ENCODE measurements at regions not wholly inside any gene's neighbourhood (a gene's known extent, or its start where the extent isn't known, plus 50 kb on each side); places are given as distances from the start of the nearest gene placed in this dataset.

DNA sequence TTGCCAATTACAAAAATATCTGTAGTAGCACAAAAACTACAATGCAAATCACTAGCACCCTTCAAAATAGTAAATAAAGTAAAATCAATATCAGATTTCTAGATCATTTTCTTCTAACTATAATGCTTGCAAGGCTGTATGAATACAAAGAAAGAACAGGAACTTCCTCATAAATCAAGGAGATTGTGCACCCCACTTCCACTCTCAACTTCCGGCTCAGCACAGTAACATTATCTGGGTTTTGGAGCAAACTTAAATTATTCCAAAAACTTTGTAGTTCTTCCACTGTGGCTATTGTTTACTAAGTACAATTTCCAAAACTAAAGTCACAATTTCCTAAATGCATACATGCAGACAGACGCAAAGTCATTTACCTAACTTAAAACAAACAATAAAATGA lies 778.3 kb upstream of the SLC10A2 start:
- Mint-ChIP-seq H3K27ac (no peak overlapping the region), H3K4me3 (no peak overlapping the region), H3K4me1 (peaks cover 3% of the 10 kb centered on the region), H3K27me3 (ENCODE audit: low read depth) (no peaks in the 10 kb centered on the region), H3K36me3 (ENCODE audit: low read depth) (no peaks in the 10 kb centered on the region), H3K9me3 (no peaks in the 10 kb centered on the region)
- TF ChIP-seq, protein P1, sequence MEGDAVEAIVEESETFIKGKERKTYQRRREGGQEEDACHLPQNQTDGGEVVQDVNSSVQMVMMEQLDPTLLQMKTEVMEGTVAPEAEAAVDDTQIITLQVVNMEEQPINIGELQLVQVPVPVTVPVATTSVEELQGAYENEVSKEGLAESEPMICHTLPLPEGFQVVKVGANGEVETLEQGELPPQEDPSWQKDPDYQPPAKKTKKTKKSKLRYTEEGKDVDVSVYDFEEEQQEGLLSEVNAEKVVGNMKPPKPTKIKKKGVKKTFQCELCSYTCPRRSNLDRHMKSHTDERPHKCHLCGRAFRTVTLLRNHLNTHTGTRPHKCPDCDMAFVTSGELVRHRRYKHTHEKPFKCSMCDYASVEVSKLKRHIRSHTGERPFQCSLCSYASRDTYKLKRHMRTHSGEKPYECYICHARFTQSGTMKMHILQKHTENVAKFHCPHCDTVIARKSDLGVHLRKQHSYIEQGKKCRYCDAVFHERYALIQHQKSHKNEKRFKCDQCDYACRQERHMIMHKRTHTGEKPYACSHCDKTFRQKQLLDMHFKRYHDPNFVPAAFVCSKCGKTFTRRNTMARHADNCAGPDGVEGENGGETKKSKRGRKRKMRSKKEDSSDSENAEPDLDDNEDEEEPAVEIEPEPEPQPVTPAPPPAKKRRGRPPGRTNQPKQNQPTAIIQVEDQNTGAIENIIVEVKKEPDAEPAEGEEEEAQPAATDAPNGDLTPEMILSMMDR (IDR thresholded peaks at IDR 0.05; ENCODE audit: unreplicated experiment in 3 of 3) = no peak

- H3K4me3 Mint-ChIP-seq = no peak overlapping the region
- H3K36me3 Mint-ChIP-seq (ENCODE audit: low read depth) = no peaks in the 10 kb centered on the region
- no peak overlapping the region for H3K27ac Mint-ChIP-seq
- H3K4me1 Mint-ChIP-seq = peaks cover 8% of the 10 kb centered on the region
- no peaks in the 10 kb centered on the region for H3K9me3 Mint-ChIP-seq
- TF ChIP-seq, protein P1 (IDR thresholded peaks at IDR 0.05; ENCODE audit: unreplicated experiment in 3 of 3) = no peak
- H3K27me3 Mint-ChIP-seq (ENCODE audit: low read depth) = no peaks in the 10 kb centered on the region
Observed at GRCh38 chr13:103839460-103839859, 773.2 kb upstream of the SLC10A2 start.

DNA sequence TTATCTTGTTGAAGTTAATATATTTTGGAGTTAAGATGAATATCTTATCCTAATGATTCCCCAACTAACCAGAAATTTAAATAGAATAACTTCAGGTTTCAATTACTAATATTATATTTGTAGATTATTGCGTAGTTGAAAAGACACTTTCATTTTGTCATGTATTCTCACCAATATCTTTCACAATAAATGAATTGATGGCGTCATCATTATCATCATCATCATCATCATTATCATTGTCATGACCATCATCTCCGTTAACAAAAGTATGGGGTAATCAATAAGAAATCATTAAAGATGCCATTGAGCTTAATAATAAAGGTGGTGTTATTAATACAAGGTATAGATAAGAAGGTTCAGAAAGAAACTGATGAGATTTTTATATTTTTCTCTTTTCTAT lies 768.8 kb upstream of the SLC10A2 start:
- TF ChIP-seq, protein P1 (IDR thresholded peaks at IDR 0.05; ENCODE audit: unreplicated experiment in 3 of 3) = no peak
- Mint-ChIP-seq H3K9me3 (peaks cover 10% of the 10 kb centered on the region), H3K27ac (no peak overlapping the region), H3K4me3 (no peak overlapping the region), H3K36me3 (ENCODE audit: low read depth) (peaks cover 3% of the 10 kb centered on the region), H3K27me3 (ENCODE audit: low read depth) (no peaks in the 10 kb centered on the region), H3K4me1 (peaks cover 8% of the 10 kb centered on the region)

DNA sequence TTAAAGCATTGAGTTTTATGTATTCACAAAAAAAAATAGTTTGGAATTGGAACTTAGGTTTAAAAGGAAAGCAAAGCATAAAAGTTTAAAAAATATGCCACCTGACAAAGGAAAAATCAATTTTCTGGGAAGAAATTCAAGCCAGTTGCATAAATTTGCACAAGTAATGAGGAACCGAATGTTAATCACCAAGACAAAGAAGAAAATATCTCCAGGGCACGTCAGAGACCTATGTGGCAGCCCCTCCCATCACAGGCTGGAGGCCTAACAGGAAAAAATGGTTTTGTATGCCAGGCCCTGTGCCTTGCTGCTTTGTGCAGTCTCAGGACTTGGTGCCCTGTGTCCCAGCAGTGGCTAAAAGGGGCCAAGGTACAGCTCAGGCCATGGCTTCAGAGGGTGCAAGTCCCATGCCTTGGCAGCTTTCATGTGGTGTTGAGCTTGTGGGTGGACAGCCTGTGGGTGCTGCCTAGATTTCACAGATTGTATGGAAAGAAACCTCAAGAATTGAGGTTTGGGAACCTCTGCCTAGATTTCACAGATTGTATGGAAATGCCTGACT lies 767.2 kb upstream of the SLC10A2 start:
- H3K36me3 Mint-ChIP-seq (ENCODE audit: low read depth) = peaks cover 3% of the 10 kb centered on the region
- no peak overlapping the region for H3K27ac Mint-ChIP-seq
- TF ChIP-seq, protein P1 (IDR thresholded peaks at IDR 0.05; ENCODE audit: unreplicated experiment in 3 of 3) = no peak
- no peaks in the 10 kb centered on the region for H3K4me1 Mint-ChIP-seq
- H3K9me3 Mint-ChIP-seq = peaks cover 10% of the 10 kb centered on the region
- no peaks in the 10 kb centered on the region for H3K27me3 Mint-ChIP-seq (ENCODE audit: low read depth)
- H3K4me3 Mint-ChIP-seq = no peak overlapping the region

GRCh38 chr13:103815619-103816018 lies 749.4 kb upstream of the SLC10A2 start:
- no peaks in the 10 kb centered on the region for H3K9me3 Mint-ChIP-seq
- no peaks in the 10 kb centered on the region for H3K36me3 Mint-ChIP-seq (ENCODE audit: low read depth)
- H3K27ac Mint-ChIP-seq = no peak overlapping the region
- H3K4me3 Mint-ChIP-seq = no peak overlapping the region
- TF ChIP-seq, protein P1 (IDR thresholded peaks at IDR 0.05; ENCODE audit: unreplicated experiment in 3 of 3) = no peak
- H3K4me1 Mint-ChIP-seq = no peaks in the 10 kb centered on the region
- no peaks in the 10 kb centered on the region for H3K27me3 Mint-ChIP-seq (ENCODE audit: low read depth)

DNA sequence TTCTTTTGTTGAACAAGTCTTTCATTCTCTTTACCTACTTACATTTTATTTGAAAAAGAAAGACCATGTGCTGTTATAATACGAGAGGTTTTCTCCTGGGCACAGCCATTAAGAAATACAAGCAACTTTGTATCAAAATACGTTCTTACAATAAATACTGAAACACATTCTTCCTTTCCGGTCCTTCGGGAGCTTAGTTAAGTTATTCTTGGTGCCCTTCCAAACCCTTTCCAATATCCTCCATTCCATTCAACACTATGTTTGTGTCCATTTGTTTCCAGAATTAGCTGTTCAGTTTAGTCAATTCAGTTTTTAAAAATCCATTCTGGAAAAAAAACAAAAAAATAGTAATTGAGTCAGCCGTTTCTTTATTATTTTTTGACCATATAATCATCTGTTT lies 746.8 kb upstream of the SLC10A2 start:
- Mint-ChIP-seq H3K4me1 (no peaks in the 10 kb centered on the region), H3K36me3 (ENCODE audit: low read depth) (no peaks in the 10 kb centered on the region), H3K9me3 (no peaks in the 10 kb centered on the region), H3K27me3 (ENCODE audit: low read depth) (no peaks in the 10 kb centered on the region), H3K27ac (peak overlapping the region in 1 of 3 experiments; percentile 3), H3K4me3 (no peak overlapping the region)
- TF ChIP-seq, protein P1 (IDR thresholded peaks at IDR 0.05; ENCODE audit: unreplicated experiment in 3 of 3) = no peak
